ENCODE measurements at regions not wholly inside any gene's neighbourhood (a gene's known extent, or its start where the extent isn't known, plus 50 kb on each side); places are given as distances from the start of the nearest gene placed in this dataset.
"Not testable (repeated sequence)": the region's sequence is repeated elsewhere in the genome, so short reads cannot be mapped to it uniquely, and the experiment has no call there.

- TF ChIP-seq, protein P1, sequence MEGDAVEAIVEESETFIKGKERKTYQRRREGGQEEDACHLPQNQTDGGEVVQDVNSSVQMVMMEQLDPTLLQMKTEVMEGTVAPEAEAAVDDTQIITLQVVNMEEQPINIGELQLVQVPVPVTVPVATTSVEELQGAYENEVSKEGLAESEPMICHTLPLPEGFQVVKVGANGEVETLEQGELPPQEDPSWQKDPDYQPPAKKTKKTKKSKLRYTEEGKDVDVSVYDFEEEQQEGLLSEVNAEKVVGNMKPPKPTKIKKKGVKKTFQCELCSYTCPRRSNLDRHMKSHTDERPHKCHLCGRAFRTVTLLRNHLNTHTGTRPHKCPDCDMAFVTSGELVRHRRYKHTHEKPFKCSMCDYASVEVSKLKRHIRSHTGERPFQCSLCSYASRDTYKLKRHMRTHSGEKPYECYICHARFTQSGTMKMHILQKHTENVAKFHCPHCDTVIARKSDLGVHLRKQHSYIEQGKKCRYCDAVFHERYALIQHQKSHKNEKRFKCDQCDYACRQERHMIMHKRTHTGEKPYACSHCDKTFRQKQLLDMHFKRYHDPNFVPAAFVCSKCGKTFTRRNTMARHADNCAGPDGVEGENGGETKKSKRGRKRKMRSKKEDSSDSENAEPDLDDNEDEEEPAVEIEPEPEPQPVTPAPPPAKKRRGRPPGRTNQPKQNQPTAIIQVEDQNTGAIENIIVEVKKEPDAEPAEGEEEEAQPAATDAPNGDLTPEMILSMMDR (IDR thresholded peaks at IDR 0.05; ENCODE audit: insufficient read depth, low read depth, low read length), result no peak
- DNase-seq (ENCODE audit: low read depth), result no peak
- H3K4me3 ChIP-seq (ENCODE audit: low read depth, low read length), result no peak overlapping the region
Measured at GRCh38 chr12:90690120-90690519, 264.9 kb downstream of the CCER1 start.

- not testable (repeated sequence) for DNase-seq (ENCODE audit: low read depth); H3K4me3 ChIP-seq (ENCODE audit: low read depth, low read length)
Measured at GRCh38 chr12:90687682-90688081, 267.3 kb downstream of the CCER1 start.

DNA sequence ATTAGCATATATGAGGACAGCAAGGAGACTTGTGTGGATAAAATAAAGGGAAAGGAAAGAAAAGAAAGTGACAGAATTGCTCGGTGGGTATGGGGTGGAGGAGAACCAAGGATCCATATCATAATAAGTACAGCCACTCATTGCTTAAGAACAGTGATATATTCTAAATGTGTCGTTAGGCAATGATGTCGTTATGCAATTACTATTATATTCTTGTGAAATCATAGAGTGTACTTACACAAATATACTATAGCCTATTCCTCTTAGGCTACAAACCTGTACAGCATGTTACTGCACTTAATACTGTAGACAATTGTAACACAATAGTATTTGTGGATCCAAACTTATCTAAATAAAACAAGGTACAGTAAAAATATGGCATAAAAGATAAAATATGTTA is 271.1 kb downstream of the CCER1 start:
- TF ChIP-seq, protein P1 (IDR thresholded peaks at IDR 0.05; ENCODE audit: insufficient read depth, low read depth, low read length), result no peak
- DNase-seq (ENCODE audit: low read depth), result no peak
- no peak overlapping the region for H3K4me3 ChIP-seq (ENCODE audit: low read depth, low read length)

DNA sequence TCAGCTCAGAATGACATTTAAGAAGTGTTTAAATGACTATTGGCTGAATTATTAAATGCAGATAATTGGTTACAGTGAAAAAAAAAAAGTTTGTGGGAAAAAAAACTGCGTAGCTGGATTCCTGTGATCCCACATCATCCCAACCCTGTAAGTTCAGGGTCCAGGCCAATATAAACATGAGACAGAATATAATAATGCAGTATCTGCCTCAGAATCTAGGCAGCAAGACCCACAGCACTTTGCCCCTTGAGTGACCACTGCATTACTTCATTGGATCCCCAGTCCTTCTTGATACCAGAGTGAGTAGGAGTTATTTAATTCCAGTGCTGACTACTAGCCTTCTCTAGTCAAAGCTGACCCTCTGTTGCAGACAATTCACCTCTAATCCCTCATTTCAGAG is 272.6 kb downstream of the CCER1 start:
- TF ChIP-seq, protein P1 (IDR thresholded peaks at IDR 0.05; ENCODE audit: insufficient read depth, low read depth, low read length), result no peak
- no peak for DNase-seq (ENCODE audit: low read depth)
- no peak overlapping the region for H3K4me3 ChIP-seq (ENCODE audit: low read depth, low read length)

- no peak overlapping the region for H3K4me3 ChIP-seq (ENCODE audit: low read depth, low read length)
- no peak for DNase-seq (ENCODE audit: low read depth)
- TF ChIP-seq, protein P1 (IDR thresholded peaks at IDR 0.05; ENCODE audit: insufficient read depth, low read depth, low read length), result no peak
Measured at GRCh38 chr12:90679674-90680073, 275.3 kb downstream of the CCER1 start.

DNA sequence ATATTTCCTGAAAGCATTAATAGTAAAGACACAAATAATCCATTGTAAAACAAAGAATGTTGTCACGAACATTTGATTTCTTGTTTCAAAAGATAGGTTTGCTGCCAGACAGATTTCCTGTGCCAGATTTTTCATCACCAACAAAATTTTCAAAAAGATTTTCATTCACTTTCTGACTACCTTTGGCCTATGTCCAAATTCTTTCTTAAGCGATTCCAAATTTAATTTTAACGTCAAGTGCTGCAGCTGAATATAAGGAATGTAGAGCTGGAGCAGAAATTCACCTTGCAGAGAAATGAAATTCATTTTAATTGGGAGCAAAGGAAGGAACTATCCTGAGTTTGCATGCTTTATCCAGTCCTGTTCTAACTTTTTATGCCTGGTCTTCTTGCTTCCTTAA is 277.4 kb downstream of the CCER1 start:
- DNase-seq (ENCODE audit: low read depth), result no peak
- H3K4me3 ChIP-seq (ENCODE audit: low read depth, low read length), result no peak overlapping the region
- TF ChIP-seq, protein P1 (IDR thresholded peaks at IDR 0.05; ENCODE audit: insufficient read depth, low read depth, low read length), result no peak

GRCh38 chr12:90677055-90677454 is 277.9 kb downstream of the CCER1 start:
- H3K4me3 ChIP-seq (ENCODE audit: low read depth, low read length), result no peak overlapping the region
- DNase-seq (ENCODE audit: low read depth), result no peak
- TF ChIP-seq, protein P1 (IDR thresholded peaks at IDR 0.05; ENCODE audit: insufficient read depth, low read depth, low read length), result no peak
